ENCODE measurements at regions not wholly inside any gene's neighbourhood (a gene's known extent, or its start where the extent isn't known, plus 50 kb on each side); places are given as distances from the start of the nearest gene placed in this dataset.

- no peak for DNase-seq (ENCODE audit: low read depth)
Measured at GRCh38 chr13:84446972-84447639, 564.8 kb upstream of the SLITRK1 start.

DNA sequence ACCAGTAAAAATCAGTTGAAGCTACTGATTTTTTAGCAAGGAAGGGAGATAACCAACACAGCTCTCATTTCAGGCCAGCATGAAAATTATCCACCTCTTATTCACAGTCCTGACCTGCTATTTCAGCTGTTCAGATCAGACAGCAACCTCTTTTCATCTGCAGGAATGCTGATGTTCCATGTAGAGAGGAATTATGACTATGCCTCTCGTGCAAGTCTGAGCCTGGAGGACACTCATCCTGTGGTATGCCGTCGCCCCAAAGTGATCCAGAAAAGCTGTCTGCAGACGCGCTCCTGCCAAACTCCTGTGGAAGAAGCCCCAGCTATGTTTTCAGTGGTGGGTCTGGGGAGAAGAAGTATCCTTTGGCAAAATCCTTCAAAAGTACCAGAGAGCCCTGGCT is 563.5 kb upstream of the SLITRK1 start:
- DNase-seq (ENCODE audit: low read depth): peak; percentile 11

DNA sequence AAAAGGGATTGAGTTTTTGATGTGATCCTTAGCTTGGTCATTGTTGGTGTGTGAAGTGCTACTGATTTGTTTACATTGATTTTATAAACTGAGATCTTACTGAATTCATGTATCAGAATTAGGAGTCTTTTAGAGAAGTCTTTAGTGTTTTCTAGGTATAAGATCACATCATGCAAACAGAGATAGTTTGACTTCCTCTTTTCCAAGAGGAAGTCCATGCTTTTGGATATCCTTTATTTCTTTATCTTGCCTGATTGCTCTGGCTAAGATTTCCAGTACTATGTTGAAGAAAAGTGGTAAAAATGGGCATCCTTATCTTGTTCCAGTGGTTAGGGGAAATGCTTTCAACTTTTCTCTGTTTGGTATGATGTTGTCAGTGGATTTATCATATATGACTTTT is 561.2 kb upstream of the SLITRK1 start:
- no peak for DNase-seq (ENCODE audit: low read depth)

GRCh38 chr13:84439108-84439507 is 556.8 kb upstream of the SLITRK1 start:
- peak; percentile 77 for DNase-seq (ENCODE audit: low read depth)

- DNase-seq (ENCODE audit: low read depth): peak; percentile 94
Measured at GRCh38 chr13:84433024-84433423, 550.8 kb upstream of the SLITRK1 start.

DNA sequence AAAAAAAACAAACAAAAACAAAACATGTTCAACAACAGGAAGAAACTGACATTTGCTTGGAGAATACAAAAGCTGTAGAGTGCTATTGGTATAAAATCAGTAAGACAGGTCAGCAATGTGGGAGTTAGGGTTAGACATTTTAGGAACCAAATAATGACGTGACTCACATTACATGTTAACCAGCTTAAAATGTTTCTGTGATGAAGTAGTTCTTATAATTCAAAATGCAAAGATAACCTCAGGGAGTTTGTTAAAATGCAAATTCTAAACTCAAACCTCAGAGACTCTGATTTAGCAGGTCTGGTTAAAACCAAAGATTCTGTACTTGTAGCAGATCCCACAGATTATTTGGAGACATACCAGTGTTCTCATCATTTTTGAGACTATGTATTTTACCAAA is 549.4 kb upstream of the SLITRK1 start:
- peak; percentile 63 for DNase-seq (ENCODE audit: low read depth)

DNA sequence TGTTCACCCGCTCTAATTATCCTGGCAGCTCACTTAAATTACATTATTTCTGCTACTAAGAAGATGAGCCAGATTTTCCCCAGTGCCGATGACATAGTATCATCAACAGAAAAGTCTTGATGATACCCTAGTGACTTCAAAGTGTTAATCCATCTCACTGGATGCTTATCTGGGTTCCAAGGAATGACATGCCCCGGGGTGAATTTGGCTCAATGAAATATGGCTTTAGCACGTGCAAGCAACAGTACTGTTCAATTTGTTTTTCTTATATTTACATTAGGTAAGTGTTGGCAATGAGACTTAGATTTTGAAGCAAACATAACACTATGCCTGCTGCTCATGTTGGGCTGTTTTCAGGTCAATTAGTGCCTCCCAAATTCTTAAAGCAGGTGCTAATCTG is 548.2 kb upstream of the SLITRK1 start:
- DNase-seq (ENCODE audit: low read depth): peak; percentile 44

GRCh38 chr13:84430015-84430414 is 547.7 kb upstream of the SLITRK1 start:
- peak; percentile 76 for DNase-seq (ENCODE audit: low read depth)

DNA sequence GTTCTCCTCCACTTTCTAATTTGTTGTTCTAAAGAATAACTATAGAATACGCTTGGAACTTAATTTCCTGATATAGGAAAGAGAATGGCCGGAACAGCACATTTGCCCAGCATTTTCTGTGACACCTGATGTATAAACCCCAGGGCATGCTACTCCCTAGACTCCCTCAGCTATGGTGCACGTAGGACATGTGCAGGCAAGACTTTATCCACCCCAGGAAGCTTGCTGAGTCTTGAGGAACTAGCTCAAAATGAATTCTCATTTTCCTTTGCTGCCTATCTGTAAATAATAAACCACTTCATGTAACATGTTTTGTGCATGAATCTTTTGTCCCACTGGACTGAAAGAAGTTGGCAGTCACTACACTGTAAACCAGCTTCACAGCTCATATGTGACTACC is 535.8 kb upstream of the SLITRK1 start:
- no peak for DNase-seq (ENCODE audit: low read depth)

DNA sequence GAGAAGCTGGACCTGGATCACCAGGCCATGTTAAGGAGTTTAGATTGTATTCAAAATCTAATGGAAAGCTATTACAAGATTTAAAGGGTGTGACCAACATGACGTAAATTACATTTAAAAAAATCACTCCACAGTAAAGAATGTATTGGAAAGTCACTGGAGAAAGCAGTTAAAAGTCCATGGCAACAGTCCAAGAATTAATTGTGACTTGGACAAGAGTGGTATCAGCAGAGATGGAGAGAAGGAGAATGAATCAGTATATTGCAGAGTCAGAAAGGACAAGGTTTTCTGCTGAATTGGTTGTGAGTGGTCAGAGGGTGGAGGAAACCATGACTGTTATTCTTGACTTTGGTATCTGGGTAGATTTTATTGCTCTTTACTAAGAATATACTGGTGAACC is 535.1 kb upstream of the SLITRK1 start:
- no peak for DNase-seq (ENCODE audit: low read depth)

- DNase-seq (ENCODE audit: low read depth): no peak
Measured at GRCh38 chr13:84413016-84413415, 530.7 kb upstream of the SLITRK1 start.

DNA sequence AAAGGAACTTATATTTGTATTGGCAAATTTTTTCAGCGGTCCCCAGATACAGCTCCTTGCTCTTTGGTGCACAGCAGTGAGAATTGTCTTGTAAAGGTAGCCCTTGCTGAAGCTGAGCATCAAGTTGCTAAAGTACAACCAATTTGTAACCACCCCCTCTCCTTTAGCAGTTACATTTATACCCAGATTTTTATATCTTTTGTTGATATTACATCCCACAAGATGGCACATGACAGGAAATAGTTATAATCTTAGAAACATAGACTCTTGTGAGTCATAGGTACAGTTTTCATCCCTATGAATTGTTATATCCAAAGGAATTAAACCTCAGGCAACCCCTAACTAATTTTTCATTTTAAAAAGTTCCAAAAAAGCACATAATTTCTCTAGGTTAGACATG is 523.0 kb upstream of the SLITRK1 start:
- peak; percentile 59 for DNase-seq (ENCODE audit: low read depth)

DNA sequence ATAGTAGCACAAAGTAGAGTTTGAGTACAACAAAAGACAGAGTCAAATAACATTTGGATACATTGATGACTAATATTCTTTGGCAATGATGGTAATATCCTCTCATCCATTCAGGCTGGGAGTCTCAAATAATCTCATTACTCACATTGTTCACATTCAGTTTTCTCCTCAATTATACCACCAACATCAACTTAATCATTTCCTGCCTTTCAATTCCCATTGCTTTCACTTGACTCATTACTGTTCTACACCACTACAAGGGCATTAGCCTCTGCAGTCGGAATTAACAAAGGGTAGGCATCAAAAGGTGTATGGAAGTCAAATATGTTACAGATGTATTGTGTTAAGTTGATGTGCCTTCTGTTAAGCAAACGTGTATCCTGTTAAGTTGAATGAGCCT is 518.4 kb upstream of the SLITRK1 start:
- DNase-seq (ENCODE audit: low read depth): peak; percentile 95

DNA sequence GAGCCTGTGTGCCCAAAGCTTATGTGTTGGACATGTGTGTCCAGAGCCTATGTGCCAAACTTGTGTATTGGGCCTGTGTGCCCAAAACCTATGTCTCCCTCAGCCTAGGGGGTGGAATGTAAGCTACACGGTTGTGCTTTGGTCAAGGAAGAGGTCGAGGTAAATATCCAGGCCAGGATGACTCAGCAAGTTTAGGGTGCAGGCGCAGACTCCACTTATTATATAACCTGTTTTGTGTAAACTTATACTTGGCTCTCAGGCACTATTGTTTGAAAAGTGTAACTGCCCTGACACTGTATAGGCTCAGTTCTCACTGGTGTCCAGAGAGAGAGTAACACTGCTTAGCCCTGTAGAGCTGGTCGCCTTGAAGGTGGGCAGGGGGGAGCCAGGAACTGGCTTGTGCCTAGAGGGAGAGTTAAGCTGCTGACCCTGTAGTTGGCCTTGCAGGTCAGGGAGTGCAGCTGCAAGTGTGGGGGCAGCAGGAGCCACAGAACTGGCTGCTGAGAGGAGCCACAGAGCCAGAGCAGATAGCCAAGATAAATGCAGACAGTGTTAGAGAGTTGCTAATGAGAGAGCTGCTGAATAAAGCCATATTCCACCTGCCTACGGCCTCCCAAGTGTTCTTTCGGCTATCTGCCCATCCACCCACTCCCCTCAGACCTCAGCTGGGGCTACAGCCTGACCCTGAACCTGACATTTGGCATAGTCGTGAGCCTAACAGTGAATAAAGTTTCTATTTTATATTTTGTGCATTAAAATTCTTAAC is 517.2 kb upstream of the SLITRK1 start:
- peak; percentile 20 for DNase-seq (ENCODE audit: low read depth)

DNA sequence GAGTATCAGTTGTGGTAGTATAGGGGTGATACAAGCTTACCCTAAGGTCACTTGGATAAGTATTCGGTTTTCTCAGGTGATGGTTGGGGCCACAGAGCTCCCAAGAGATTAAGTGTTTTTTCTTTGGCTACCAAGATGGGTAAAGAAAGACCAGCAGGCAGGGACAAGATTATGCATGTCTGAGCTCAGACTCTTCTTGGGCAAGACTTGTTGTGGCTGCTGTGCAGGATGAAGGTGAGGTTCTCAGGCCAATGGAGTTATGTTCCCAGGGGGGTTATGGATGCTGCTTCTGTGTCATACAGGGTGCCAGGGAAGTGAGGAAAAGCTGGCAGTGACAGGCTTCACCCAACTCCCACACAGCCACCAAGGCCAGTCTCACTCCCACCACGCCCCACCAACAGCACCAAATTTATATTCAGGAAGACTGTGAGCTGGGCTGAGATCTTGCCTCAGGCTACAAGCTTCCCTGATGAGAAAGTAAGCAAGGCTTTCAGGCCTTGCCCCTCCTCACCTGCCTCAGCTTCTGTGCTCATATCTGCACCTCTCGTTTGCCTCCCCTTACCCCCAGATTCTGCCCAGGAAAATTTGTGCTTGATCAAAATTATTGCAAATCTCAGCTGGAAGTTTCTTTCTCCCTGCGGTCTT is 511.8 kb upstream of the SLITRK1 start:
- no peak for DNase-seq (ENCODE audit: low read depth)

- DNase-seq (ENCODE audit: low read depth): no peak
Measured at GRCh38 chr13:84380866-84381265, 498.6 kb upstream of the SLITRK1 start.

- DNase-seq (ENCODE audit: low read depth): no peak
Measured at GRCh38 chr13:84377106-84377505, 494.8 kb upstream of the SLITRK1 start.

DNA sequence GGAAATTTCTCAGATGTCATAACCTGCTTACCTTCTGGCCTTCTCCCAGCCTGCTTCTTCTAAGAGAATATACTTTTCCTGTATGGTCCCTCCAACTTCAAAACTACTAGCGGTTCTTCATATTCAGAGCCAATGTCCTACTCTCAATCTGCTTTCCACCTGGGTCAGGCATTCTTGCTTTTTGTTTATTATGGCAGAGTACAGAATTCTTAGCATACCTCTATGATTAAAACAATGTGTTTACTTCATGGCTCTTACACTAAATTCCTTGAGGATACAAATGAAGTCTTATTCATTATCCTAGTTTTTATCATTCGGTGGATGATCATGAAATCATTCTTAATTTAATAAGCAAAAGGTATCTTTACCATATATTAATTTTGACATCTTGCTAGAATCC is 484.2 kb upstream of the SLITRK1 start:
- DNase-seq (ENCODE audit: low read depth): no peak

DNA sequence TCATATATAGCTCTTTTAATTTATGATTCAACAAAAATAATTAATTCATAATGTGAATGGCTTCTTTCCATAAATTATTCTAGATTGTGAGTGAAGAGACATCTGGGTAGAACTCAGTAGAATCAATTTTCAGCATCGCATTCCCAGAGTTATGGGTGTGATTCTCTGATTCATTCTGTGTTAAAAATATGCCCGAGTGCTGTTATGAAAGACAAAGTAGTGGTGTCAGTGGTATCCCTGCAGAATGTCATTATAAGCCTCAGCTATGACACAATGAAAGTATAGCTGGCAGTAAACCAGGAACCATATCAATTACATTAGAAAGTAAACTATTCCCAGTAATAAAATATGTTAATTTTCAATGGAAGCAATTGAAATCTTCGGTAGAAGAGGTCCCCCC is 480.5 kb upstream of the SLITRK1 start:
- DNase-seq (ENCODE audit: low read depth): peak; percentile 24

GRCh38 chr13:84360822-84361221 is 478.5 kb upstream of the SLITRK1 start:
- no peak for DNase-seq (ENCODE audit: low read depth)

DNA sequence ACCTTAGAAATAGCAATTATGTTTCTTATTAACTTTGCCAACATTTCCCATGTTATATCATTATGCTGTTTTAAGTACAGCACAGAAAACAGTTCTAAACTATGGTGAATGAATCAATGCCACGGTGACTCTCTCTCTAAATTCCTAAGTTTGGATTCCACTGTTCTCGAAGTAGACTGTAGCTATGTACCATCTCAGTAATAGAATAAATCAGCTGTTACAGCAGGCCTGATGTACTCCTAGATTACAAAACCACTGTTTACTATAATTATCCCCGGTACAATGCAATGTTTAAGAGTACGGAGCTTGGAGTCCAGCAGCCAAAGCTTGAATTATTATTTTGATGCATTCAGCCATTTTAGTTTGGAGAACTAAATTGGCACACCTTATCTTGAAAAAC is 476.3 kb upstream of the SLITRK1 start:
- DNase-seq (ENCODE audit: low read depth): no peak

- no peak for DNase-seq (ENCODE audit: low read depth)
Measured at GRCh38 chr13:84352946-84353345, 470.7 kb upstream of the SLITRK1 start.

DNA sequence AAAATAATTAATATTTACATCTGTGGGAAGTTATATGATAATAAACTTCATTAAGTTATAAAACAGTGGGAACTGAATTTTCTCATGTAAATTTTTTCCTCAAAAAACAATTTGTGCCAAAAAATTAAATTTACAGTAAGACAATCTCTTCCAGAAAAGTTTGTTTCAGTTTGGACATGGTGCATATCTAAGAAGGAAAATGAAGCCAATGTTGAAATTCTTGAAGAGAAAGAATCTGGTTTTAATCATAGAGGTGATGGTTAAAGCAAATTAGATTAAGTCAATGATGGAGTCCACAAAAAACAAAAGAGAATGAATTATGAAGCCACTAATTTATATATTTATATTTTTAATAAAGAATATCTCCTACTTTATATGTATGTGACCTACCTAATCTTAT is 457.2 kb upstream of the SLITRK1 start:
- DNase-seq (ENCODE audit: low read depth): no peak
